ENCODE measurements at regions not wholly inside any gene's neighbourhood (a gene's known extent, or its start where the extent isn't known, plus 50 kb on each side); places are given as distances from the start of the nearest gene placed in this dataset.

DNA sequence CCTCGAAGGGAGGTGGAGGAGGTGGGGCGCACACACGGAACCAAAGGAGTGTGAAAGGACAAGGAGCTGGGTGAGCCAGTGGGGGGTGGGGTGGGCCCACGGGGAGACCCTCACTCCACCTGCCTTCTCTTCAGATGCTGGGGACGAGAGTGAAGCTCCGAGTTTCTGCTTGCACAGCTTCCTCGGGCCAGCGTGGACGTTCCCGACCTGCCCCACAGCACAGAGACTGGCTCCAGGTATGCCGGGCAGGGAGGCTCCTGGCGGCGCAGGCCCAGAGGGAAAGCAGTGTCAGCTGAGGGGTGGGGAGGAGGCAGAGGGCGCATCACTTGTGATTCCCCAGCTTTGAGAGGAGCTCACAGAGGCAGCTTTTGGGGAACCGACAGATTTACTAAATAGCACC, 98.5 kb upstream of the RPS6KA2 start:
- TF ChIP-seq CSRNP3 (CRISPR knock-in tag; IDR thresholded peaks at IDR 0.05) (no peak), POU6F1 (CRISPR knock-in tag; IDR thresholded peaks at IDR 0.05; ENCODE audit: borderline replicate concordance, low read depth) (no peak), ZC3H10 (CRISPR knock-in tag; IDR thresholded peaks at IDR 0.05) (no peak), BACH2 (CRISPR knock-in tag; IDR thresholded peaks at IDR 0.05; ENCODE audit: borderline replicate concordance) (no peak), RARB (CRISPR knock-in tag; IDR thresholded peaks at IDR 0.05) (no peak), ZNF8 (CRISPR knock-in tag; IDR thresholded peaks at IDR 0.05) (no peak)
- TF ChIP-seq, protein P1, sequence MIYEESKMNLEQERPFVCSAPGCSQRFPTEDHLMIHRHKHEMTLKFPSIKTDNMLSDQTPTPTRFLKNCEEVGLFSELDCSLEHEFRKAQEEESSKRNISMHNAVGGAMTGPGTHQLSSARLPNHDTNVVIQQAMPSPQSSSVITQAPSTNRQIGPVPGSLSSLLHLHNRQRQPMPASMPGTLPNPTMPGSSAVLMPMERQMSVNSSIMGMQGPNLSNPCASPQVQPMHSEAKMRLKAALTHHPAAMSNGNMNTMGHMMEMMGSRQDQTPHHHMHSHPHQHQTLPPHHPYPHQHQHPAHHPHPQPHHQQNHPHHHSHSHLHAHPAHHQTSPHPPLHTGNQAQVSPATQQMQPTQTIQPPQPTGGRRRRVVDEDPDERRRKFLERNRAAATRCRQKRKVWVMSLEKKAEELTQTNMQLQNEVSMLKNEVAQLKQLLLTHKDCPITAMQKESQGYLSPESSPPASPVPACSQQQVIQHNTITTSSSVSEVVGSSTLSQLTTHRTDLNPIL (CRISPR knock-in tag; IDR thresholded peaks at IDR 0.05; ENCODE audit: low read depth) = no peak
- TF ChIP-seq, protein P2, sequence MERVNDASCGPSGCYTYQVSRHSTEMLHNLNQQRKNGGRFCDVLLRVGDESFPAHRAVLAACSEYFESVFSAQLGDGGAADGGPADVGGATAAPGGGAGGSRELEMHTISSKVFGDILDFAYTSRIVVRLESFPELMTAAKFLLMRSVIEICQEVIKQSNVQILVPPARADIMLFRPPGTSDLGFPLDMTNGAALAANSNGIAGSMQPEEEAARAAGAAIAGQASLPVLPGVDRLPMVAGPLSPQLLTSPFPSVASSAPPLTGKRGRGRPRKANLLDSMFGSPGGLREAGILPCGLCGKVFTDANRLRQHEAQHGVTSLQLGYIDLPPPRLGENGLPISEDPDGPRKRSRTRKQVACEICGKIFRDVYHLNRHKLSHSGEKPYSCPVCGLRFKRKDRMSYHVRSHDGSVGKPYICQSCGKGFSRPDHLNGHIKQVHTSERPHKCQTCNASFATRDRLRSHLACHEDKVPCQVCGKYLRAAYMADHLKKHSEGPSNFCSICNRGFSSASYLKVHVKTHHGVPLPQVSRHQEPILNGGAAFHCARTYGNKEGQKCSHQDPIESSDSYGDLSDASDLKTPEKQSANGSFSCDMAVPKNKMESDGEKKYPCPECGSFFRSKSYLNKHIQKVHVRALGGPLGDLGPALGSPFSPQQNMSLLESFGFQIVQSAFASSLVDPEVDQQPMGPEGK (CRISPR knock-in tag; IDR thresholded peaks at IDR 0.05; ENCODE audit: borderline replicate concordance) = no peak

Data from SK-N-SH treated with all-trans-retinoic acid at 6 μM for 48 hours (cell line).